ENCODE measurements at regions not wholly inside any gene's neighbourhood (a gene's known extent, or its start where the extent isn't known, plus 50 kb on each side); places are given as distances from the start of the nearest gene placed in this dataset.
A peak's percentile ranks its signal among the peaks of the same experiment; 100 is the strongest.

DNA sequence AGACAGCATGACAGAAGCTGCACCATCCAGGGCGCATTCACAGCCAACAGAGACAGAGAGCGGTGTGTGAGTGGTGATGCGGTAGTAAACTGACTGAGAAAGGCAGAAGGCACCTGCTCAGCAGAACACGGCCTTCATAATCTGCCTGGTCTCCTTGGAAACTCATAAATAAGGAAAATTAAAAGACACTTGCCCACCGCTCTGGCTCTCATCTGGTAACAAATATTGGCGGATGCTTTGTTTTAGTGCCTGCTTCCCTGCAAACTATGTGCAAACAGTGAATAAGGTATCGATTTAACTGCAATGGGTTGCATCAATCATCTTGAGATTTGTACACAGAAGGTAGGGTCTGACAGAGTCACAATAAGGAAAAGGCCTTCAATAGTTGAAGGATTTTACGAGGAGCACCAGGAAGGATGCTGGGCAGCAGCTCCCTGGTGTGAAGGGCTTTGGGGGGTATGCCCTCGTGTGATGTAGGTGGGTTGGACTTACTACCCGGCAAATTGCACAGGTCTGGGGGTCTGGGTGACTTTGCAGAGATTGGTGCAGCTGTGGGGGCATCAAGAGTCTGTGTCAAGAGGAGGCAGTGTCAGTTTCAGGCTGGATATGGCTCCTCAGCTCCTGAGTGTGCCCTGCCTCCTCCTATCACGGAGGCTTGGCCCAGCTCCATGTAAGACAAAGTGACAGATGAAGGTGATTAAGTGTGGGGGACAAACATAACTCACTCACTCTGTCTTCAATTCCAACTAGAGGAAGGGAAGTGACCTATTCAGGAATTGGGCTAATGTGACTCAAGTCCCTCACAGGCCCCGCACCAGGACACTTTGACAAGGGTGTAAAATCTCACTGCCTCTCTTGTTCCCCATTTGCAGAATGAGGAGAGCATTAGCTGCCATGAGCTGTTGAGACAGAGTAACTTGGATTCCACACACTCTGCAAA is 166.7 kb downstream of the ICE1 start:
- ATAC-seq (replicated peaks in 6 of 8), result peak in 5 of 8 experiments; percentile 21 to 77 (median 55)
- 4 to 84% (median 69%) methylated on average over 2 to 9 of the region's 12 CpGs; no CpG with 5 or more reads in 2 of the 10 experiments for WGBS, 10 experiments
- Histone ChIP-seq H3K4me1 (replicated peaks in 1 of 2) (peaks cover 48 to 51% of the 10 kb centered on the region in 2 donors), H3K4me3 (no peak overlapping the region), H3K27ac (peak overlapping the region; percentile 42 to 55)
- in situ Hi-C loops (cut with MboI; ENCODE audit: low pct_unique_long_range_greater_than_20kb in 2 of 9, low sequenced_read_pairs in 9 of 9, unreplicated experiment in 9 of 9), result no loop called here

DNA sequence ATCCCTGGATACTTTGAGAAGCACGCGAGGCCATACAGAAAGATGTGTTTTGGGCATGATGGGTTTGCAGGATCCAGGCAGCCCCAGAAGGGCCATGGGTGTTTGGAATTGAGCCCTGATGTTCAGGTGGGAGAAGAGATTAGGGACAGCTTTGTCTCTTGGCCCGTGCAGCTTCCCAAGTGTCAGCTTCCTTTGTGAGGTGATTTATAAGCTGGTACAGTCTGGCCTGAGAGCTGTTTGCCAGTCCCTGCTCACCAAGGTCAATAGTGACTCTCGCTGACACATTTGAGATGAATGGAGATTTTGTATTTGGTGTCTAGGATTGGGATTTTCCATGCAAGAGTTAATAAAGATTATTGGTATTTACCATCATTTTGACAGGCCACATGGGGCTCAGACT is 165.9 kb downstream of the ICE1 start:
- 10 to 100% (median 57%) methylated on average over 1 to 4 of the region's 4 CpGs; no CpG with 5 or more reads in 3 of the 10 experiments for WGBS, 10 experiments
- H3K4me1 ChIP-seq (replicated peaks in 1 of 2), result peaks cover 48 to 51% of the 10 kb centered on the region in 2 donors

DNA sequence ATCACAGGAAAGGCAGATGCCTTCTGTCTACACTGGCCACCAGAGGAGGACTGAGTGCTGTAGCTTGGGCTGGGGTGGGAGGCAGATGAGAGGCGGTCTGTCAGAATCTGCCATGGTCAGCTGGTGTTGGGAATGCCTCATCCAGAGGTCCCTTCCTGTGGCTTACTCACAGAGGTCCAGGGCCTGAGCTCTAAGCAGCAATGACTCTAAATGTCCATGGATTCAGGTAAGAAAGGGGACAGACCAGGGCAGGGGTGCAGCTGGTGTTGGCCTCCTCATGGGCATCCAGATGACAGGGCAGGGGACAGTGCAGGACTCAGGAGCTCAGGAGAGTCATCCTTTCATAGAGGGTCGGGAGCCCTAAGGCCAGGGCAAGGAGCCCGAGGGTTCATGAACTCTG is 165.0 kb downstream of the ICE1 start:
- no peak for ATAC-seq (replicated peaks in 6 of 8)
- in situ Hi-C loops (cut with MboI; ENCODE audit: low pct_unique_long_range_greater_than_20kb in 2 of 9, low sequenced_read_pairs in 9 of 9, unreplicated experiment in 9 of 9), result no loop called here
- Histone ChIP-seq H3K27ac (peak overlapping the region in 1 of 2 donors; percentile 17), H3K4me3 (no peak overlapping the region), H3K4me1 (replicated peaks in 1 of 2) (peaks cover 48 to 52% of the 10 kb centered on the region in 2 donors)
- WGBS, 10 experiments, result 0 to 100% (median 60%) methylated on average over 1 to 3 of the region's 3 CpGs; no CpG with 5 or more reads in 1 of the 10 experiments

More for the DNA sequence above, 165.9 kb downstream of the ICE1 start:
- no peak for ATAC-seq (replicated peaks in 6 of 8)
- in situ Hi-C loops (cut with MboI; ENCODE audit: low pct_unique_long_range_greater_than_20kb in 2 of 9, low sequenced_read_pairs in 9 of 9, unreplicated experiment in 9 of 9), result no loop called here
- Histone ChIP-seq H3K27ac (peak overlapping the region; percentile 42 to 48), H3K4me3 (no peak overlapping the region)

DNA sequence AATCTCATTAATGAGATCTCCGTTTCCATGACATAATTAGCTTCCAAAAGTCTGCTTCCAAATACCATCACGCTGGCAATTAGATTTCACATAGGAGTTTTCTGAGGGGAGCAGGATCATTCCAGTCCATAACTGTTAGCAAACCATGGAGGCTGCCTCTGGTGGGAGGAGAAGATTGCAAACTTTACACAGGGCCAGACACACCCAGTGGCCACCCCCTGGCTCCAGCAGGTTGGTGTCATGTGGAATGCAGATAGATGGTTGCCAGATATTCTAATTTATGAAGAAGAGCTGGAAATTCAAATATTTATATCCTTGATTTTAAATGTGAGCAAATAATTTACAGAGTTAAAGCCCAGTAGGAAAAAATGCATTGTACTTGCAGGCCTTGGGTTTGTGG is 164.2 kb downstream of the ICE1 start:
- no peak overlapping the region for H3K4me3 ChIP-seq
- in situ Hi-C loops (cut with MboI; ENCODE audit: low pct_unique_long_range_greater_than_20kb in 2 of 9, low sequenced_read_pairs in 9 of 9, unreplicated experiment in 9 of 9), result no loop called here
- 0 to 93% (median 26%) methylated on average over 1 to 2 of the region's 2 CpGs; no CpG with 5 or more reads in 2 of the 10 experiments for WGBS, 10 experiments
- ATAC-seq (replicated peaks in 6 of 8), result peak in 3 of 8 experiments; percentile 64 to 95 (median 79)
- H3K27ac ChIP-seq, result no peak overlapping the region
- H3K4me1 ChIP-seq (replicated peaks in 1 of 2), result peaks cover 48 to 60% of the 10 kb centered on the region in 2 donors

DNA sequence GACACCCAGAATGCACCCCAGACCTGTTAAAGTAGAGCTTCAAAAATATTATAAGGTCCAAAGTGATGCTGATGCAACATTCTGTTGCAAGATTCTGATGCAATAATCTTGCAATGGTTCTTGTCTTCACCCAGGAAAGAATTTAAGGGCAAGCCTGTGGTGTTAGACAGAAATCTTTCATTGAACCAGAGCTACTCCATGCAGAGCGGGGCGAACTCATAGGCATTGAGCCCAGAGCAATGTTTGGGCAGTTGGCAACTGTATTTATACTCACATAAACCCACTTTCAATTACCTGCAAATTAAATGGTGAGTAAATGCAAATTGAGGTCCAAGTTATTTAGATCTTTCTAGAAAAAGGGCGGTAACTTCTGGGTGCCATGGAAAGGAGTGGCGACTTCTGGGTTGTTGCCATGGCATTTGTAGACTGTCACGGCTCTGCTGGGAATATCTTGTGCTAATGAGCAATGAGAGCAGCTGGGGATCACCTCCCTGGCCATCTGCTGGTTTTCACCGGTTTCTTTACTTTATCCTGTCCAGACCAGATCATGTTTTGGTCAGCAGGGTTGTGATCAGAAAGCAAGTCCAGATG is 163.4 kb downstream of the ICE1 start:
- Histone ChIP-seq H3K4me1 (replicated peaks in 1 of 2) (peaks cover 48 to 60% of the 10 kb centered on the region in 2 donors), H3K27ac (peak overlapping the region; percentile 29 to 54), H3K4me3 (no peak overlapping the region)
- WGBS, 10 experiments, result 29 to 88% (median 59%) methylated on average over 1 to 6 of the region's 6 CpGs; no CpG with 5 or more reads in 3 of the 10 experiments
- in situ Hi-C loops (cut with MboI; ENCODE audit: low pct_unique_long_range_greater_than_20kb in 2 of 9, low sequenced_read_pairs in 9 of 9, unreplicated experiment in 9 of 9), result no loop called here
- ATAC-seq (replicated peaks in 6 of 8), result peak; percentile 24 to 83 (median 62)

DNA sequence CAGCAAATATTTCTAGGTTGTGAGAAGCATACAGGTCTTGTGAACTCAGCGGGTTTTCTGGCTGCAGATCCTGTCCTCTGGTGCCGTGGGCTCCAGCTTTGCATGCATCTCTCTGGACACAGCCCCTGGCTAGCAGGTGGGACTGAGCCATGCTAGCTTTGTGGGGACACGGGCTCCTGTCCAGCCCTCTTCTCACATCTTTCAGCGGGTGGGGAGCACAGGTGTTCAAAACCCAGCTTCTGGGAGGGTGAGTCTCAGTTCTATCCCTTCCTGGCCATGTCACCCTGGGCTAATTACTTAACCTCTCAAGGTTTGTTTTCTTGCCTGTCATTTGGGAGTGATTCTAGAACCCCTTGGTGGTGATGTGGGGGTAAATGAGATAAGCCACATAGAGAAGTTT is 162.3 kb downstream of the ICE1 start:
- H3K4me3 ChIP-seq, result no peak overlapping the region
- in situ Hi-C loops (cut with MboI; ENCODE audit: low pct_unique_long_range_greater_than_20kb in 2 of 9, low sequenced_read_pairs in 9 of 9, unreplicated experiment in 9 of 9), result no loop called here
- ATAC-seq (replicated peaks in 6 of 8), result no peak
- no peak overlapping the region for H3K27ac ChIP-seq
- 0 to 100% (median 90%) methylated on average over 1 of the region's 4 CpGs; no CpG with 5 or more reads in 6 of the 10 experiments for WGBS, 10 experiments
- H3K4me1 ChIP-seq (replicated peaks in 1 of 2), result peaks cover 48 to 59% of the 10 kb centered on the region in 2 donors

DNA sequence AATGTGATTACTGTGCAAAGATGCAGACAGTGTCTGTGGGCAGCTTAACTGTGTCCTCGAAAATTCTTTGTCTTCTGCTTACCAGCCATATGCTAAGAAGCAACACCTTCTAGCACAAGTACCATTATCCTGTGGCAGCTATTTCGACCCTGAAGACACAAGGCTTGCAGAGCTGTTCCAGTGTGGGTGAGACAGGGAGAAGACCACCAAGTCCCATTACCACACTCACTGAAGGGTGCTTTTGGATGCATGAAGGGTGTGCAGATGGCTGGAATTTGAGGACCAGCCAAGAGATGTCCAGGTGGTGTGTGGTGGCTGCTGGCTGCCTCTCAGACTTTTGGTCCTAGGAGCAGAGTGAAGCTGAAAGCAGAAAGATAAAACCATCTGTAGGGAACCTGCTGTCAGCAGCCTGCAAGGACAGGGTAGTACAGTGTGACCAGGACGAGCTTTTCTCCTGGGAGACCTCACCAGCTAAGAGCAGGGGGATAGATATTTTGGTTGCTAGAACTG is 161.8 kb downstream of the ICE1 start:
- Histone ChIP-seq H3K4me1 (replicated peaks in 1 of 2) (peaks cover 44 to 55% of the 10 kb centered on the region in 2 donors), H3K4me3 (no peak overlapping the region), H3K27ac (no peak overlapping the region)
- 0 to 83% (median 61%) methylated on average over 1 to 3 of the region's 3 CpGs; no CpG with 5 or more reads in 2 of the 10 experiments for WGBS, 10 experiments
- no peak for ATAC-seq (replicated peaks in 6 of 8)
- in situ Hi-C loops (cut with MboI; ENCODE audit: low pct_unique_long_range_greater_than_20kb in 2 of 9, low sequenced_read_pairs in 9 of 9, unreplicated experiment in 9 of 9), result no loop called here

DNA sequence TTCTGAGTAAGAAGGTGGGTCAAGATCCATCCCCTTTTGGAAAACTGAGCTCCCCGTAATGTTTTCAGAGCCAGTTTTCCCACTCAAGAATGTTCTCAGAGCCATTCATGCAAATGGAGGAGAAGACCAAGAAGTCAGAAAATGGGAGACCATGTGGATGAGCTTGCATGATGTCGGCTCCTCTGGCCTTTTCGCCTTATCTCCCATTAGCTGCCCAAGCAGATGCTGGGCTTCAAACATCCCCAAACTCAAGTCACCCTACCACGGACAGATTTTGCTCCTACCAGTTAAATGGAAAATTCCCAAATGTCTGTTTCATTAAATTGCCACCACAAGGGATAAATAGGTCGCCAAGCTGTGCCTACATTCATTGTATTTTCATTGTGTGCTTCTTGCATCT is 161.4 kb downstream of the ICE1 start:
- in situ Hi-C loops (cut with MboI; ENCODE audit: low pct_unique_long_range_greater_than_20kb in 2 of 9, low sequenced_read_pairs in 9 of 9, unreplicated experiment in 9 of 9), result no loop called here
- peaks cover 39 to 50% of the 10 kb centered on the region in 2 donors for H3K4me1 ChIP-seq (replicated peaks in 1 of 2)
- ATAC-seq (replicated peaks in 6 of 8), result no peak
- no peak overlapping the region for H3K27ac ChIP-seq
- H3K4me3 ChIP-seq, result no peak overlapping the region
- WGBS, 10 experiments, result 0 to 100% (median 77%) methylated on average over 1 to 5 of the region's 5 CpGs

DNA sequence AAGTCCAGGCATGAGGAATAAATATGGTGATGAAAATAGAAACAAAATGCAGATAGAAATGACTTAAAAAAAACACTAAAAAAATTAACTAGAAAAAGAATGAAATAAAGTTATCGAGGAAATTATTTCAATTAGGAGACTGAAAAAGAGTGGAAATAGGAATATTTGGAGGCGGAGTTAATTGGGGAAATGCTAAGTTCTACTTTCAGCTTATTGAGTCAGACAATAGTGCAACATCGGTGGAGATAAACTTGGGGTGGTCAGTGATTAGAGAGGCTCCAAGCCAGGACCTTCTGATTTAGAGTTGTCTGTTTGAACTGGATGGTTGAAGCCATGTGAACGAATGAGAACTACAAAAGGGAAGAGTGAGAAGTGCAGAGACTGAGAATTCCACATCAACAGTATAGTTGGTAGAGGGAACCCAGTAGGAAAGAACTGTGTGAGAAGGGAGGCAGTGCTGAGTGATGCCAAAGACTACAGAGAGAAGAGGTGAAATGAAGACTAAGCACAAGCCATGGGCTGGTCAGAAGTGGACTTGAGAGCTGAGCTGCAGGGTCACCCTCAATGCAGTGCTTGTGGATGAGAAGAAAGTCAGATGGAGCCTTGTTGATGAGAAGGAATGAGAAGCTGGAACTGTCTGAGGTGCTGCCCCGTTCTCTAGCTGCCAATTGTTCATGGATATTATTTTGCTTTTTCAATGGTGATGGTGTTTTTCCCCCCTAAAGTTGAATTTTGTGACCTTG is 160.7 kb downstream of the ICE1 start:
- in situ Hi-C loops (cut with MboI; ENCODE audit: low pct_unique_long_range_greater_than_20kb in 2 of 9, low sequenced_read_pairs in 9 of 9, unreplicated experiment in 9 of 9), result no loop called here
- ATAC-seq (replicated peaks in 6 of 8), result no peak
- Histone ChIP-seq H3K27ac (no peak overlapping the region), H3K4me3 (no peak overlapping the region), H3K4me1 (replicated peaks in 1 of 2) (peaks cover 33 to 45% of the 10 kb centered on the region in 2 donors)
- WGBS, 10 experiments, result 25 to 97% (median 80%) methylated on average over 3 to 5 of the region's 5 CpGs

DNA sequence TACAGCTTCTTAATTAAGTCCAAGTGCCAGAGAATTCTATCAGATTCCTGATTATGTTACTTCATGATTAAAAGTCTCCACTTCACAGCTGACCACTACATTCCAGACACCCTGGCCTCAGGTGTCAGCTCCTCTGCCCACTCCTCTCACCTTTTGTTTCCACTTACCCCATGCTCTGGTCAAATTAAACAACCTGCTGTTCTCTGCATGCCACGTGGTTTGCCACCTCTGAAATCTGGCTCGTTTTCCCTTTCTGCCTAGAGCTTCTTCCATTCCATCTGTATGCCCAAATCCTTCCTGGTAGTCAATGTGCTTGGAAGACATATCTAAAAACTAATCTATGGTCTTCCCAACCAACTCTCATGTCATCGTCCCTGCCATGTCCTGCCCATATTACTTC is 158.6 kb downstream of the ICE1 start:
- Histone ChIP-seq H3K4me3 (no peak overlapping the region), H3K27ac (no peak overlapping the region), H3K4me1 (replicated peaks in 1 of 2) (peaks cover 26 to 46% of the 10 kb centered on the region in 2 donors)
- in situ Hi-C loops (cut with MboI; ENCODE audit: low pct_unique_long_range_greater_than_20kb in 2 of 9, low sequenced_read_pairs in 9 of 9, unreplicated experiment in 9 of 9), result no loop called here
- 0 to 83% (median 73%) methylated on average over 1 to 3 of the region's 3 CpGs; no CpG with 5 or more reads in 2 of the 10 experiments for WGBS, 10 experiments
- ATAC-seq (replicated peaks in 6 of 8), result no peak

DNA sequence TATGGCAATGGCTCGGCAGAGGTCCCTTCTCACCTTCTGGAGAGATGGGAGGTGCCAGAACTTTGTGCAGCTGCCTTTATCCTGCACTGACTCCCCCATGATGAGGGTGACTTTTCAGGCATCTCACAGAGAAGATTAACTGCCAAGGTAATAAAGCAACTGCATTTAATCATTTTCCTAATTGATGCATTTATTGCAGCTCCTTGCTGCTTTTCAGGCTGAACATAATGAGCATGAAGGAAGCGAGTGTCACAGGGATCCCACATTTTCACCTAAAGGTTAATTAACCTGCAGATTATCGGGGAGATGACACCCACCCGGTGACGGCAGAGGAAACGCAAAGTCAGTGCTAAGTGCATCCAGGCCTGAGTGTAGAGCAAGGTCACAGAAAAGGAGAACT is 154.3 kb downstream of the ICE1 start:
- in situ Hi-C loops (cut with MboI; ENCODE audit: low pct_unique_long_range_greater_than_20kb in 2 of 9, low sequenced_read_pairs in 9 of 9, unreplicated experiment in 9 of 9), result no loop called here
- Histone ChIP-seq H3K27ac (peak overlapping the region; percentile 73 to 82), H3K4me1 (replicated peaks in 1 of 2) (peaks cover 41 to 62% of the 10 kb centered on the region in 2 donors), H3K4me3 (no peak overlapping the region)
- WGBS, 10 experiments, result 11 to 89% (median 50%) methylated on average over 1 to 6 of the region's 6 CpGs; no CpG with 5 or more reads in 1 of the 10 experiments
- ATAC-seq (replicated peaks in 6 of 8), result no peak

DNA sequence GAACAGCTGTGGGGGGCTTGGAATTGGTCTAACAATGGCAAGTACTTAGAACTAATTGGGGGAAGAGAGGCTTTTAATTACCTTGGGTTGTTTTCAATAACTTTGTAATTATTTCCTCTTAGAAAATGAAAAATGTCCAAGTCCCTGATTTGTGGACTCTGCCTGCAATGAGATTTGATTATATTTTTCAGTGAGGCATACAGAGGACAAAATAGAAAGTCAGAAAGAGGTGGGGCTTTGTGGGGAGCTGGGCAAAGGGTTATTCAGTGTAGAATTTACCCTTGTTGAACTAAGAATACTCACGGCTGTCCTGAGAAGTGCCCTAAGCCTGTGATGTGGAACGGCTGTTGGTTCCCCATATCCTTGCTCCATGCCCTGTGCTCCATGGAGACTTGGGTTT is 153.0 kb downstream of the ICE1 start:
- 67 to 100% (median 88%) methylated on average over 1 to 2 of the region's 2 CpGs; no CpG with 5 or more reads in 7 of the 10 experiments for WGBS, 10 experiments
- in situ Hi-C loops (cut with MboI; ENCODE audit: low pct_unique_long_range_greater_than_20kb in 2 of 9, low sequenced_read_pairs in 9 of 9, unreplicated experiment in 9 of 9), result no loop called here

More for the DNA sequence above, 153.0 kb downstream of the ICE1 start:
- ATAC-seq (replicated peaks in 6 of 8), result no peak
- no peak overlapping the region for H3K27ac ChIP-seq
- peaks cover 45 to 69% of the 10 kb centered on the region in 2 donors for H3K4me1 ChIP-seq (replicated peaks in 1 of 2)
- H3K4me3 ChIP-seq, result no peak overlapping the region

All from motor neuron (in vitro differentiated cells).